ENCODE measurements at regions not wholly inside any gene's neighbourhood (a gene's known extent, or its start where the extent isn't known, plus 50 kb on each side); places are given as distances from the start of the nearest gene placed in this dataset.

- TF ChIP-seq CTCF (IDR thresholded peaks at IDR 0.05) (no peak), ZFX (IDR thresholded peaks at IDR 0.05; ENCODE audit: borderline replicate concordance) (no peak)
Observed at GRCh38 chr6:167560673-167561569, 236.0 kb downstream of the TTLL2 start.
